Adrenal gland (tissue), 5 donors: ENCODE measurements at regions not wholly inside any gene's neighbourhood (a gene's known extent, or its start where the extent isn't known, plus 50 kb on each side); places are given as distances from the start of the nearest gene placed in this dataset.

Source experiments
- POLR2A ChIP-seq, 2 donors: fragments of 450-650 bp; IDR thresholded peaks; one replicate each; pipeline ENCODE4 v1.6.1; 2017; ENCODE audit warnings: antibody characterized with exemption in 2 of 2, mild to moderate bottlenecking in 2 of 2, moderate library complexity in 1 of 2
- TF ChIP-seq, protein P1 (sequence below), 6 experiments: fragments of 450-650 bp in 4 of 6; fragments of 200-600 bp in 2 of 6; sonication (generic) in 1 of 6; IDR thresholded peaks; 1 replicate in 5 of 6; 2 replicates in 1 of 6; pipeline versions ENCODE4 v1.5.1 to v1.8.0; 2016 to 2021; ENCODE audit warnings: antibody characterized with exemption in 6 of 6, mild to moderate bottlenecking in 2 of 6, moderate library complexity in 1 of 6
- donor health status: DM: no; HTN: no; CAD: no.

DNA sequence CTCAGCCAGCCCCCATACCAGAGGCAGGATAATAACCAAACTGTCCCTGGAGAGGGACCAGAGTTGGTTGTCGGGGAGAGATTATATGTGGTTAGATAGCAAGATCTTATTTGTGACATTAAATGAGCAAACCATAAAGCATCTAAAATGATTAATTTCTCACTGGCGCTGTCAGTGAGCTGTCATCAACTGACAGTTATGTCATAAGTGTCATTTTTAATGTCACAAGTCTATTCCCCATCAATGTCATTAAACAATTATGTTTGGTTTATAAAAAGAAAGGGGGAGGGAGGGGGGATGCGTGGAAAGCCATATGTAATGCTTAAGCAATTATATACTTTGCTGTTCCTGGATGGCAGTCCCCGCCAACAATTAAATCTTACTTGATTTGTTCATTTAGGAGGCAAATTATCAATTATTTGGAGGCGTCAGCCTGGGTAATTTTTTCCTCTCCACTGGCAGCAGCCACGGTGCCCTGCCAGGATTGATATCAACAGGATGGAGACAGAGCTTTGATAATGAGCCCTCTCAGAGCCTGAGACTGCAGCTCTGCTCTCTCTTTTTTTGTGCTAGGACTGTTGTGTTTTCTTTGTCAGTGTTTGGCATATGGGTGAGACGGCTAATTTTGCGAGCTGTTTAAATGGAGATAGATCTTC is 333.6 kb upstream of the CAMK1G start:
- TF ChIP-seq, protein P1, sequence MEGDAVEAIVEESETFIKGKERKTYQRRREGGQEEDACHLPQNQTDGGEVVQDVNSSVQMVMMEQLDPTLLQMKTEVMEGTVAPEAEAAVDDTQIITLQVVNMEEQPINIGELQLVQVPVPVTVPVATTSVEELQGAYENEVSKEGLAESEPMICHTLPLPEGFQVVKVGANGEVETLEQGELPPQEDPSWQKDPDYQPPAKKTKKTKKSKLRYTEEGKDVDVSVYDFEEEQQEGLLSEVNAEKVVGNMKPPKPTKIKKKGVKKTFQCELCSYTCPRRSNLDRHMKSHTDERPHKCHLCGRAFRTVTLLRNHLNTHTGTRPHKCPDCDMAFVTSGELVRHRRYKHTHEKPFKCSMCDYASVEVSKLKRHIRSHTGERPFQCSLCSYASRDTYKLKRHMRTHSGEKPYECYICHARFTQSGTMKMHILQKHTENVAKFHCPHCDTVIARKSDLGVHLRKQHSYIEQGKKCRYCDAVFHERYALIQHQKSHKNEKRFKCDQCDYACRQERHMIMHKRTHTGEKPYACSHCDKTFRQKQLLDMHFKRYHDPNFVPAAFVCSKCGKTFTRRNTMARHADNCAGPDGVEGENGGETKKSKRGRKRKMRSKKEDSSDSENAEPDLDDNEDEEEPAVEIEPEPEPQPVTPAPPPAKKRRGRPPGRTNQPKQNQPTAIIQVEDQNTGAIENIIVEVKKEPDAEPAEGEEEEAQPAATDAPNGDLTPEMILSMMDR (IDR thresholded peaks at IDR 0.05): no peak
- TF ChIP-seq POLR2A (IDR thresholded peaks at IDR 0.05): no peak
